B cell (primary cell): ENCODE measurements at regions not wholly inside any gene's neighbourhood (a gene's known extent, or its start where the extent isn't known, plus 50 kb on each side); places are given as distances from the start of the nearest gene placed in this dataset.

Experiments used
- ATAC-seq: fragments of 200-7000 bp; cut with Tn5 transposase; one replicate; pipeline ENCODE4 v1.10.0; 2021; ENCODE audit warnings: low read depth, mild to moderate bottlenecking, moderate number of reproducible peaks, moderate library complexity
- CTCF ChIA-PET: fragments of 350-600 bp; sonication (Branson Sonifier 250); formaldehyde crosslinking; loops from one replicate; lab custom pipeline; 2021; ENCODE audit warnings: antibody characterized with exemption, inconsistent platforms; lab: Charles Lee
- POLR2A ChIA-PET: fragments of 350-600 bp; sonication (Branson Sonifier 250); formaldehyde crosslinking; loops from one replicate; lab custom pipeline; 2021; ENCODE audit warnings: antibody characterized with exemption; lab: Charles Lee
- DNase-seq: peaks from one replicate; pipeline ENCODE4 v3.0.0; 2013
- H2AFZ ChIP-seq: 2 replicates; pipeline ENCODE4 v1.6.1; 2012; ENCODE audit warnings: mild to moderate bottlenecking, low read depth, low read length; ENCODE audit not compliant: insufficient read depth, poor library complexity, severe bottlenecking
- H3K27ac ChIP-seq, 2 donors: 1 replicate in 1 of 2; 2 replicates in 1 of 2; pipeline ENCODE4 v1.5.1; 2012 to 2013; ENCODE audit warnings: low read length in 2 of 2, mild to moderate bottlenecking in 2 of 2, moderate library complexity in 1 of 2
- H3K27me3 ChIP-seq, 4 experiments: fragments of 200-600 bp in 1 of 4; sonication (generic) in 1 of 4; replicated peaks in 1 of 4; 1 replicate in 2 of 4; 2 replicates in 2 of 4; pipeline versions ENCODE4 v1.6.1 to v1.7.0; 2013 to 2016; ENCODE audit warnings: low read length in 3 of 4, mild to moderate bottlenecking in 2 of 4, mixed read lengths in 1 of 4, moderate library complexity in 1 of 4; ENCODE audit not compliant: insufficient read depth in 4 of 4, control insufficient read depth in 3 of 4; ENCODE audit errors: control extremely low read depth in 1 of 4
- H3K36me3 ChIP-seq, 2 experiments: replicated peaks in 1 of 2; 1 replicate in 1 of 2; 2 replicates in 1 of 2; pipeline versions ENCODE4 v1.6.1 to v1.7.1; 2013; ENCODE audit warnings: low read length in 1 of 2; ENCODE audit not compliant: insufficient read depth in 2 of 2, control insufficient read depth in 1 of 2; ENCODE audit errors: control extremely low read depth in 1 of 2, extremely low read depth in 1 of 2
- H3K4me1 ChIP-seq, 2 donors: fragments of 200-600 bp in 1 of 2; sonication (generic) in 1 of 2; 1 replicate in 1 of 2; 2 replicates in 1 of 2; pipeline versions ENCODE4 v1.5.1 to v1.6.1; 2013 to 2017; ENCODE audit warnings: low read length in 2 of 2; ENCODE audit not compliant: control insufficient read depth in 2 of 2, insufficient read depth in 2 of 2
- H3K4me2 ChIP-seq: replicated peaks from 2 replicates; pipeline ENCODE3; 2012; ENCODE audit warnings: mild to moderate bottlenecking, low read depth, low read length; ENCODE audit not compliant: poor library complexity, severe bottlenecking
- H3K4me3 ChIP-seq, 5 experiments: fragments of 200-600 bp in 1 of 5; sonication (generic) in 1 of 5; 1 replicate in 3 of 5; 2 replicates in 2 of 5; pipeline versions ENCODE4 v1.5.1 to v1.7.0; 2011 to 2016; ENCODE audit warnings: low read length in 4 of 5, mild to moderate bottlenecking in 4 of 5, low read depth in 2 of 5, control low read depth in 1 of 5, moderate library complexity in 1 of 5; ENCODE audit not compliant: insufficient read depth in 1 of 5; ENCODE audit errors: control extremely low read depth in 1 of 5, extremely low read depth in 1 of 5
- H3K79me2 ChIP-seq: fragments of 200-600 bp; sonication (generic); one replicate; pipeline ENCODE4 v1.6.0; 2016; ENCODE audit warnings: low read length; ENCODE audit not compliant: control insufficient read depth, insufficient read depth
- H3K9ac ChIP-seq: fragments of 200-600 bp; sonication (generic); 2 replicates; pipeline ENCODE4 v1.6.1; 2017; ENCODE audit warnings: mild to moderate bottlenecking, low read length, moderate library complexity
- H3K9me3 ChIP-seq, 3 donors: one replicate each; pipeline versions ENCODE4 v1.6.1 to v1.7.1; 2013; ENCODE audit warnings: low read length in 2 of 3; ENCODE audit not compliant: control insufficient read depth in 2 of 3, insufficient read depth in 1 of 3; ENCODE audit errors: control extremely low read depth in 1 of 3
- H4K20me1 ChIP-seq: 2 replicates; pipeline ENCODE4 v1.6.0; 2012; ENCODE audit warnings: mild to moderate bottlenecking, low read length; ENCODE audit not compliant: insufficient read depth, control insufficient read depth, poor library complexity, severe bottlenecking
- H3K27ac Mint-ChIP-seq: one replicate; pipeline ENCODE4 v1.8.0; 2021; ENCODE audit warnings: mixed read lengths
- H3K27me3 Mint-ChIP-seq: one replicate; pipeline ENCODE4 v1.8.0; 2021; ENCODE audit warnings: mixed read lengths
- H3K4me1 Mint-ChIP-seq: one replicate; pipeline ENCODE4 v1.8.0; 2021; ENCODE audit warnings: mixed read lengths
- H3K4me3 Mint-ChIP-seq: one replicate; pipeline ENCODE4 v1.8.0; 2021; ENCODE audit warnings: mixed read lengths
- H3K9me3 Mint-ChIP-seq: one replicate; pipeline ENCODE4 v1.8.0; 2022; ENCODE audit warnings: mixed read lengths; ENCODE audit not compliant: insufficient read depth
- CTCF ChIP-seq: fragments of 200-600 bp; IDR thresholded peaks from one replicate; pipeline ENCODE4 v1.8.0; 2022; ENCODE audit warnings: antibody characterized with exemption, mild to moderate bottlenecking
- EZH2 ChIP-seq: IDR thresholded peaks from 2 replicates; pipeline ENCODE4 v1.6.1; 2012; ENCODE audit warnings: borderline replicate concordance, low read depth, mild to moderate bottlenecking, moderate library complexity, low read length; ENCODE audit not compliant: insufficient read depth, poor library complexity, severe bottlenecking
- WGBS: methylation state at CpG from one replicate; pipeline ENCODE4 v1.1.5; 2013; ENCODE audit warnings: missing lambda C conversion rate; ENCODE audit not compliant: insufficient coverage; 5-methylcytosine and 5-hydroxymethylcytosine counted together
- intact Hi-C: fragments of 100-400 bp; cut with micrococcal nuclease; formaldehyde crosslinking; loops from one replicate; pipeline ENCODE4 v1.10.0; 2022

GRCh38 chr2:84022810-84023431, 436.2 kb downstream of the SUCLG1 start:
- ChIA-PET POLR2A (no interaction called here), CTCF (interaction anchor here (0.7 to 0.9 kb wide), 2 partner anchors 9 to 280 kb away, joined by 3 to 6 read pairs; no protein-coding TSS in a partner anchor)
- no peak overlapping the region for H2AFZ ChIP-seq
- DNase-seq (peak; percentile 5), ATAC-seq (no peak)
- Mint-ChIP-seq H3K9me3 (peaks cover 3% of the 10 kb centered on the region), H3K4me3 (no peak overlapping the region), H3K4me1 (no peaks in the 10 kb centered on the region), H3K27ac (no peak overlapping the region), H3K27me3 (no peaks in the 10 kb centered on the region)
- no peaks in the 10 kb centered on the region for H3K79me2 ChIP-seq
- H4K20me1 ChIP-seq = no peaks in the 10 kb centered on the region
- no peaks in the 10 kb centered on the region for H3K4me1 ChIP-seq
- no peak overlapping the region for H3K4me2 ChIP-seq
- intact Hi-C loops = no loop called here
- H3K9me3 ChIP-seq = no peaks in the 10 kb centered on the region
- no peak for TF ChIP-seq EZH2
- peak; percentile 36 for TF ChIP-seq CTCF
- no peak overlapping the region for H3K4me3 ChIP-seq
- 83% methylated on average over 2 of the region's 5 CpGs for WGBS
- no peaks in the 10 kb centered on the region for H3K27me3 ChIP-seq
- no peaks in the 10 kb centered on the region for H3K36me3 ChIP-seq
- no peak overlapping the region for H3K9ac ChIP-seq
- no peak overlapping the region for H3K27ac ChIP-seq

- no peaks in the 10 kb centered on the region for H4K20me1 ChIP-seq
- H3K27ac ChIP-seq = no peak overlapping the region
- H3K27ac Mint-ChIP-seq = no peak overlapping the region
- no peaks in the 10 kb centered on the region for H3K4me1 Mint-ChIP-seq
- POLR2A ChIA-PET = no interaction called here
- no peak for ATAC-seq
- no peak overlapping the region for H3K4me3 Mint-ChIP-seq
- no peaks in the 10 kb centered on the region for H3K79me2 ChIP-seq
- TF ChIP-seq EZH2 = no peak
- TF ChIP-seq CTCF = no peak
- no peaks in the 10 kb centered on the region for H3K27me3 Mint-ChIP-seq
- peaks cover 3% of the 10 kb centered on the region for H3K9me3 Mint-ChIP-seq
- no peaks in the 10 kb centered on the region for H3K9me3 ChIP-seq
- CTCF ChIA-PET = interaction anchor here (0.5 kb wide), 1 partner anchor 1224 kb away, joined by 4 read pairs; no protein-coding TSS in a partner anchor
- H3K4me3 ChIP-seq = no peak overlapping the region
- intact Hi-C loops = no loop called here
- no peak overlapping the region for H3K9ac ChIP-seq
- H3K36me3 ChIP-seq = no peaks in the 10 kb centered on the region
- DNase-seq = no peak
- no peak overlapping the region for H3K4me2 ChIP-seq
- no peak overlapping the region for H2AFZ ChIP-seq
- H3K27me3 ChIP-seq = no peaks in the 10 kb centered on the region
- H3K4me1 ChIP-seq = no peaks in the 10 kb centered on the region
Observed at GRCh38 chr2:84017010-84017409, 442.1 kb downstream of the SUCLG1 start.
